ENCODE measurements at regions not wholly inside any gene's neighbourhood (a gene's known extent, or its start where the extent isn't known, plus 50 kb on each side); places are given as distances from the start of the nearest gene placed in this dataset.

DNA sequence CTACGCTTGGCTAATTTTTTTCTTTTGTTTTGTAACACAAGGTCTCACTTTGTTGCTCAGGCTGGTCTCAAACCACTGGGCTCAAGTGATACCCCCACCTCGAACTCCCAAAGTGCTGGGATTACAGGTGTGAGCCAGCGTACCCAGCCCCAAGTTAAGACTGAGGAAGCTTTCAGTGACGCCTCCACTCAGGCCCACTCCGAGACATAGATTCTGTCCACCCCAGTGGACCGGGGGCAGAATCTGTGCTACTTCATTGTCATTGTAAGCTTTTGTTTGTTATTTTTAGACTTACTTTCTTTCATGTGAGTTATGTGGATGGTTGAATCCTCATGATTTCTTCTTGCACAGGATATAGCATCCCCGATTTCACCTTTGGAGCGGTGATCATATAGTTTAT, 156.9 kb upstream of the TSHZ3 start:
- Histone ChIP-seq H3K4me1 (no peaks in the 10 kb centered on the region), H3K27me3 (no peaks in the 10 kb centered on the region), H3K27ac (no peak overlapping the region), H3K4me3 (no peak overlapping the region), H3K9me3 (no peaks in the 10 kb centered on the region), H3K9ac (ENCODE audit: low read depth in 2 of 2, low read length in 2 of 2) (no peak overlapping the region), H3K36me3 (no peaks in the 10 kb centered on the region)
- TF ChIP-seq, protein P1, sequence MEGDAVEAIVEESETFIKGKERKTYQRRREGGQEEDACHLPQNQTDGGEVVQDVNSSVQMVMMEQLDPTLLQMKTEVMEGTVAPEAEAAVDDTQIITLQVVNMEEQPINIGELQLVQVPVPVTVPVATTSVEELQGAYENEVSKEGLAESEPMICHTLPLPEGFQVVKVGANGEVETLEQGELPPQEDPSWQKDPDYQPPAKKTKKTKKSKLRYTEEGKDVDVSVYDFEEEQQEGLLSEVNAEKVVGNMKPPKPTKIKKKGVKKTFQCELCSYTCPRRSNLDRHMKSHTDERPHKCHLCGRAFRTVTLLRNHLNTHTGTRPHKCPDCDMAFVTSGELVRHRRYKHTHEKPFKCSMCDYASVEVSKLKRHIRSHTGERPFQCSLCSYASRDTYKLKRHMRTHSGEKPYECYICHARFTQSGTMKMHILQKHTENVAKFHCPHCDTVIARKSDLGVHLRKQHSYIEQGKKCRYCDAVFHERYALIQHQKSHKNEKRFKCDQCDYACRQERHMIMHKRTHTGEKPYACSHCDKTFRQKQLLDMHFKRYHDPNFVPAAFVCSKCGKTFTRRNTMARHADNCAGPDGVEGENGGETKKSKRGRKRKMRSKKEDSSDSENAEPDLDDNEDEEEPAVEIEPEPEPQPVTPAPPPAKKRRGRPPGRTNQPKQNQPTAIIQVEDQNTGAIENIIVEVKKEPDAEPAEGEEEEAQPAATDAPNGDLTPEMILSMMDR (IDR thresholded peaks at IDR 0.05): no peak
- intact Hi-C loops (cut with DNase I): no loop called here
- DNase-seq: no peak

DNA sequence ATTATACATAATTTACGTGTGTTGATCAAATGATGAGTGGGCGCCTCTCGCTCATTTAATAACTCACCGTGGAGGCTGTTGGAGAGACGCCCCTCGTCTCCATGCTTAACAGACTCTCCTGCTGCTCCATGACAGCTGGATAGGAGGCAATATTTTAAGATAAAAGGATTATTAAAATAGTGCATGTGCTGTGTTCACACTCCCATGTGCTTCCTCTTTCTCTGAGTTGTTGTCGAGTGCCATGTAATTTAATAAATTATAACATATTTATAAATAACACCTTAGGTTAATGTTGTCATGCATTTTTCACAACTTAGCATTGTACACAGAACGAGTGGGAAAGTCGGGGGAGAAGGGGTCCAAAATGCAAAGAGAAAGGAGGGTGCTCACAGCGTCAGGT, 161.4 kb upstream of the TSHZ3 start:
- Histone ChIP-seq H3K36me3 (no peaks in the 10 kb centered on the region), H3K9ac (ENCODE audit: low read depth in 2 of 2, low read length in 2 of 2) (no peak overlapping the region)
- intact Hi-C loops (cut with DNase I): no loop called here

DNA sequence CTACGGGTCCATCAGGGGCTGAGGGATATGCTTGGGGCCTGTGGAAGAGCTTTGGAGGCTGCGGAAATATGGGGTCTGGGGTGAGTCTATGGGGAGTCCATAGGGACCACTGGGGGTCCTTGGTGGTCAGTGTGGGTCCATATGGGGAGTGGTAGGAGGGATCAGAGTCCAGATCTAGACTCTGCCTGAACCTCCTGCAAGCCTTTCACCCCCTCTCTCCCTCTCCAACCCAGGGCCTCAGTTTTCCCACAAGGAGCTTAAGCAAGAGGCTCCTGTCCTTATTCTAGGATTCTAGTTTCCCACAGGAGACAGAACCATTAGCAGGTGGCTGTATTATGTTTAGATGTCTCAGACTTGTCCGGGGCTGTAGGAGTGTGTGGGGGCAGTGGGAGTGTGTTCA, 161.9 kb upstream of the TSHZ3 start:
- Histone ChIP-seq H3K9me3 (no peaks in the 10 kb centered on the region), H3K27ac (no peak overlapping the region), H3K4me3 (no peak overlapping the region), H3K9ac (ENCODE audit: low read depth in 2 of 2, low read length in 2 of 2) (no peak overlapping the region), H3K36me3 (no peaks in the 10 kb centered on the region), H3K27me3 (no peaks in the 10 kb centered on the region), H3K4me1 (no peaks in the 10 kb centered on the region)
- DNase-seq: no peak
- intact Hi-C loops (cut with DNase I): no loop called here
- TF ChIP-seq, protein P1 (IDR thresholded peaks at IDR 0.05): no peak

More for the DNA sequence above, 161.4 kb upstream of the TSHZ3 start:
- Histone ChIP-seq H3K27me3 (no peaks in the 10 kb centered on the region), H3K9me3 (no peaks in the 10 kb centered on the region), H3K4me3 (no peak overlapping the region), H3K4me1 (no peaks in the 10 kb centered on the region), H3K27ac (no peak overlapping the region)
- DNase-seq: no peak
- TF ChIP-seq, protein P1 (IDR thresholded peaks at IDR 0.05): no peak

DNA sequence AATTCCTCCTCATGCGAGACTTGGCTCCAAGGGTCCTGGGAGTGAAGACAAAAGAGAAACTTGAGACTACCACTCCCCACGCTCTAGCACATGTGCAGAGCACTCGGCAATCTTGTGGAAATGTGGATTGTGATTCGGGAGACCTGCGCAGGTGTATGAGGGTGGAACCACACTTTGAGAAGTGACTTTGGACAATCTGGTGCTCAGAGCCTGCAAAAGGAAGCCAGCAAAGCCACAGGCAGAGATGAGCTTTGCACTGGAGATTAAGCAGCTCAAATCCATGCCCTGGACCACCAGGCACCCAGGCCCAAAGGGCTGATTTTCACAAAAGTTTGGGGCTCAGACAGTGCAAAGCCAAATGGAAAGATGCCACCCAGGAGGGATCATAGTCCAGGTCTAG, 162.5 kb upstream of the TSHZ3 start:
- Histone ChIP-seq H3K36me3 (no peaks in the 10 kb centered on the region), H3K4me1 (no peaks in the 10 kb centered on the region), H3K9me3 (no peaks in the 10 kb centered on the region), H3K9ac (ENCODE audit: low read depth in 2 of 2, low read length in 2 of 2) (no peak overlapping the region), H3K27me3 (no peaks in the 10 kb centered on the region), H3K4me3 (no peak overlapping the region), H3K27ac (no peak overlapping the region)
- no peak for DNase-seq
- TF ChIP-seq, protein P1 (IDR thresholded peaks at IDR 0.05): no peak
- intact Hi-C loops (cut with DNase I): no loop called here

DNA sequence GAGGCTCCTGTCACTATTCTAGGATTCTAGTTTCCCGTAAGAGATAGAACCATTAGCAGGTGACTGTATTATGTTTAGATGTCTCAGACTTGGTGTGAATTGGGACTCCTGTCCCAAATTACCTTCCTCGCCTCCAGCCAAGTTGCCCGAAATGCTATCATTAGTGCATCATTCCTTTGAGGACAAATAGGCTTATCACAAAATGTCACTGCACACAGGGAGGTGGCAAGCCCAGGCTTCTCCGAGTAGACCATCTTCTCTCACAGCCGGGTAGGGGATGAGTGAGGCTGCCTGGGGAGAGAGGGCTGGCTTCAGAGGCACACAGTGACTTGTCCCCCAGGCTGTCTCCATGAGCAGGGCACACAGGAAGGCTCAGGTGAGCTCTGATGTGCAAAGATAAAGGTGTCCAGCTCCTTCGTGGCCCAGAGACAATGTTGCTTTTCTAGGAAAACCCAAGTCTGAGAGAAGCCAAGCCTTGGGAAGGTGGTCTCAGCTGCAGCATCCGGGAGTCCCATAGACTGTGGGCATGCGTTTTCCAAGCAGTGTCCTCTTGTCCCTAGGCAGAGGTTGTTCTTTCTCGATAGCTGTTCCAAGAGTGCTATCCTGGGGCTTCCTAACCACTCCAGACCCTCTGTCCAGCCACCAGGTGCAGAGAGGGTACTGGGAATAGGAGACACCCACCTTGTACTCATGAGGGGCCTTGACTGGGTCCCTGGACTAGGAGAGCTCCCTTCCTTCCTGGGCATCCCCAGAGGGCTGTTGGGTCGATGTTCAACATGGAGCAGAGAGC, 163.1 kb upstream of the TSHZ3 start:
- Histone ChIP-seq H3K36me3 (no peaks in the 10 kb centered on the region), H3K27ac (no peak overlapping the region), H3K27me3 (no peaks in the 10 kb centered on the region), H3K4me1 (no peaks in the 10 kb centered on the region), H3K9me3 (no peaks in the 10 kb centered on the region), H3K9ac (ENCODE audit: low read depth in 2 of 2, low read length in 2 of 2) (no peak overlapping the region), H3K4me3 (no peak overlapping the region)
- intact Hi-C loops (cut with DNase I): no loop called here
- TF ChIP-seq, protein P1 (IDR thresholded peaks at IDR 0.05): no peak
- no peak for DNase-seq
